ENCODE measurements at regions not wholly inside any gene's neighbourhood (a gene's known extent, or its start where the extent isn't known, plus 50 kb on each side); places are given as distances from the start of the nearest gene placed in this dataset.

DNA sequence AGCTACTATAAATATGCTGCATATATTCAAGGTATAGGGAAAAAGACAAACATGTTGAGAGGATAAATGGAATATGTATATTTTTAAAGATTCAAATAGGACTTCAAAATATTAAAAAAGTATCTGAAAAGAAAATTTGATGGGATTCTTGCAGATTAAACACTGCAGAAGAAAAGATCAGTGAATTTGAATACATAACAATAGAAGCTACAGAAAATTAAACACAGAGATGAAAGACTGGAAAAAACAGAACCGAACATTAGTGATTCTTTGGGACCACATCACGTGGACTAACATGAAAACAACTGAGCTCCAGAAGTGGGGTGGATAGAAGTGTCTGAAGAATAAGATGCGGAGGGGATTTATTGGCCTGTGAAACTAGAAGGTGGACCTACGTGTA, 217.2 kb downstream of the RFC3 start:
- Mint-ChIP-seq H3K9me3 (peaks cover 0 to 4% (median 3%) of the 10 kb centered on the region in 3 donors), H3K27me3 (no peaks in the 10 kb centered on the region), H3K36me3 (no peaks in the 10 kb centered on the region), H3K4me1 (peaks cover 0 to 6% (median 4%) of the 10 kb centered on the region in 3 donors), H3K4me3 (no peak overlapping the region), H3K27ac (no peak overlapping the region)

DNA sequence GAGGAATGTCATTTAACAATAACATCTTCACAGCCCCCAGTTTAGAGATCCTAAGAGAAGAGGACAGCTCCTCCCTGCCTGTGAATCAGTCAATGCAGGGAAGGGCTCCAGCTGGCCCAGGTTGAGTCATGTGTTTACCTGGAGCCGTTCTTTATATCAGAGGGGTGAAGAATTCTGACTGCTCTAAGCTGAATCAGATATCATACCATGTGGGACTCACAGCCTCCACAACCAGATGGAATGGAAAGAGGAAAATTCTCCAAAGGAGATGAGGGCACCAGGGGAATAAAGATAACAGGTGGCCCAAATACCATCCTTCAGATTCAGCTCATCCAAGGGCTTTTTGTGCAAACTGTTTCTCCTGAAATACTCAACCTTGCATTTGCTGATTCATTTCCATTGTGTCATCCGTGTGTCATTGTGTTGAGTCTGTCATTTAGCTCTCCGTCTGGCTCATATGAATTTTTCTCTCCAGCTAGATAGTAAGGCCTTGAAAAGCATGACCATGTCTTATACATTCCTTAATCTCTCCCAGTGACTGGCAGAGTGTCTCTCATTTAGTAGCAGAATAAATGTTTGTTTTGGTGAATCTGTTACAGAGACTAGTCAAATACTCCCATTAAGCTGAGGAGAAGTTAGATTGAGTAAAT, 217.9 kb downstream of the RFC3 start:
- H3K4me3 Mint-ChIP-seq: no peak overlapping the region
- peaks cover 0 to 4% (median 3%) of the 10 kb centered on the region in 3 donors for H3K9me3 Mint-ChIP-seq
- H3K36me3 Mint-ChIP-seq: no peaks in the 10 kb centered on the region
- no peaks in the 10 kb centered on the region for H3K27me3 Mint-ChIP-seq
- H3K4me1 Mint-ChIP-seq: peaks cover 0 to 6% (median 4%) of the 10 kb centered on the region in 3 donors
- H3K27ac Mint-ChIP-seq: no peak overlapping the region

DNA sequence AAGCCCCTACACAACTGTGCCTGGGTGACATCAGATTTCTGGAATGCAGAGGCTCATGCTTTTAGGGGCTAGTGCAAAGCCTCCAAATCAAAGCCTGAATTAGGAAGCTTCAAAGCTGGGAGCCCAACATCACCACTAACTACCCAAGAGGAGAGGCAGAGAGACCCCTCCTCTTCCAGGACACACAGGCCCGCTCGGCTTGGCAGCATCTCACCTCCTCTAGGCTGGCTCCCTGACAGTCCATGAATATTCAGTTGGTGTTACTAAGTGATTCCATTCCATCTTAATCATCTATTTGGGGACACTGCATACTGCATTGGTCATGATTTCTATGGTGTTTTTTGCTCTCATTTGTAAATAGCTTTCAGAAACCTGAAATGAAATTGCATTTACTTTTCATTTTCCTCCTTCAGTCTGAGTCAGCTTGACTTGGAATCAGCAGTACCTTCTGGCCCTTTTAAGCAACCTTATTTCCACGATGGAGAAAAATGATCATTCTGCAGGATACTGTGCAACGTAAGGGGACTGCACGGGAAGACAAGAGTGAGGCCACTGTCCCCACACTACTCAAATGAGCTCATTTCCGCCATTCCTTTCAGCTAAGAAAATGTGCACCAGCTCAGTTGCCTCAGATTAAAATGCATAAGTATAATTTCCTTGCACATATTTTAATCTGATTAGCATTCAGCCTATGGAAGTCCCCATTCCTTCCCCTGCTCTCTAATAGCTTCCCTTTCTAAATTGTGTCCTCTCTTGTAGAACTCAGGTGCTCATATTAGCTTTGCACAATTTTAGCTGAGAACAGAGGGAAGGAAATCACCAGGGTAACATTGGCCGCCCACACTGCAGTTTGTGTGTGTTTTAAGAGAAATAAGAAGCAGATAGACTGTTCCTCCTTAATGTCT, 219.9 kb downstream of the RFC3 start:
- H3K4me3 Mint-ChIP-seq: peak overlapping the region in 2 of 4 donors; percentile 13 to 41

DNA sequence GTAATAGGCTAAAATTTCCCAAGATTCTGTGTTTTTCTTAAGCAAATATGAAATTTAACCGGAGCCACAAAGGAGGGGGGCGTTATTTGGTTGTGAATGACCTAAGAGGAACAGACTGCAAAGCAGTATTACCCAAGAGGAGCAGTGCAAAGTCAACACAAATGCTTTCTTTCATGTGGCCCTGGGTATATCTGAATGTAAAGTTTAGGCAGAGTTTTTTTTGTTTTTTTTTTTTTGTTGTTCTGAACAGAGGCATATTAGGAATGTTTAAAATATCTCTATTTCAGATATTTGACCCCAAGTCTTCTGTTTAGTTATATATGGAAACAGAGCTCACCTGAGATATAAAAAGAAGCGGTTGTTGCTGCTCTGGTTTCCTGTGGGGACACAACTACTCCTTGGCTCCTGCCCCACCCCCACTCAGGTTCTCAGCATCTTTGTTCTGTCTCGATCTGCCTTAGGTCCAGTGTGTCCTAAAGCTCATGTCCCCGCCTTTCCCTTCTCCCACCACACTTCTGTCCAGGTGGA, 220.7 kb downstream of the RFC3 start:
- Mint-ChIP-seq H3K4me1 (peaks cover 0 to 6% (median 4%) of the 10 kb centered on the region in 3 donors), H3K27me3 (peaks cover 2% of the 10 kb centered on the region), H3K9me3 (peaks cover 0 to 5% (median 4%) of the 10 kb centered on the region in 3 donors), H3K27ac (no peak overlapping the region), H3K4me3 (peak overlapping the region in 2 of 4 donors; percentile 13 to 41), H3K36me3 (no peaks in the 10 kb centered on the region)

More for the DNA sequence above, 219.9 kb downstream of the RFC3 start:
- H3K9me3 Mint-ChIP-seq: peaks cover 0 to 5% (median 4%) of the 10 kb centered on the region in 3 donors
- H3K27ac Mint-ChIP-seq: no peak overlapping the region
- H3K4me1 Mint-ChIP-seq: peaks cover 0 to 6% (median 4%) of the 10 kb centered on the region in 3 donors
- H3K27me3 Mint-ChIP-seq: no peaks in the 10 kb centered on the region
- no peaks in the 10 kb centered on the region for H3K36me3 Mint-ChIP-seq

DNA sequence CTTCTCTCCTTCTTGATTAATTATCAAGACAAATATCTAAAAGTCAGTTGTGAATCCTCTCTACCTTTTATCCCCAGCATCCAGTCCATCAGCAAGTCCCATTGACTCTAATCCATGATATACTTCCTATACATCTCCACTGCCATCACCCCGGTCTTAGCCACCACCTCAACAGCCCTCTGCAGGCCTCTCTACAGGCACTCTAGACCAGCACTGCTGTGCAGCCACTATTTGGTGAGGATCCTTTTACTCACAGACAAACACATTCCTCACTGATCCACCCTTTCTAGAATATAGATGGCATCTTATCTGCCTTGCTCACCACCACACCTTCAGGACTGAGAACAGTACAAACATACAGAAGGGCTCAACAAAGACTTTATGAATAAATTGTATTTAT, 221.7 kb downstream of the RFC3 start:
- Mint-ChIP-seq H3K36me3 (no peaks in the 10 kb centered on the region), H3K4me3 (no peak overlapping the region), H3K27ac (no peak overlapping the region), H3K4me1 (peaks cover 0 to 6% (median 4%) of the 10 kb centered on the region in 3 donors), H3K27me3 (peaks cover 2% of the 10 kb centered on the region), H3K9me3 (peaks cover 0 to 5% (median 4%) of the 10 kb centered on the region in 3 donors)

DNA sequence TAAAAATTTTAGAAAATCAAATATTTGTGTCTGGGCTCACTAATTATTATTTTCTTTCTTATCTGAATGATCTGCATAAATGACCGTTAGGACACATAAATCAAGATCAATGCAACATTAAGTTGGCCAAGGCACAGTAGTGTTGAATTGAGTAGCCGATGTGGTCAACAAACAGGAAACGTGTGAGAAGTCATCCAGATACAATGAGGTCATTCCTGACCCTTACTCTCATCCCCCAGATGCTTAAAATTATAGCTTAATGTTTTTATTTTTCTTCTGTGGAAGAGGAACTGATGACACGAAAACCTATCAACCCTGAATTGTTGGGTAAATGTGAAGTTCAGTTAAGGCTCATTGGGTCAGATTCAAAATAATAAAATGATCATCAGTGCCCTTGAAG, 222.9 kb downstream of the RFC3 start:
- Mint-ChIP-seq H3K4me3 (no peak overlapping the region), H3K4me1 (peaks cover 0 to 6% (median 4%) of the 10 kb centered on the region in 3 donors), H3K36me3 (no peaks in the 10 kb centered on the region), H3K9me3 (peaks cover 0 to 5% (median 0%) of the 10 kb centered on the region in 3 donors), H3K27me3 (peaks cover 2% of the 10 kb centered on the region), H3K27ac (no peak overlapping the region)

DNA sequence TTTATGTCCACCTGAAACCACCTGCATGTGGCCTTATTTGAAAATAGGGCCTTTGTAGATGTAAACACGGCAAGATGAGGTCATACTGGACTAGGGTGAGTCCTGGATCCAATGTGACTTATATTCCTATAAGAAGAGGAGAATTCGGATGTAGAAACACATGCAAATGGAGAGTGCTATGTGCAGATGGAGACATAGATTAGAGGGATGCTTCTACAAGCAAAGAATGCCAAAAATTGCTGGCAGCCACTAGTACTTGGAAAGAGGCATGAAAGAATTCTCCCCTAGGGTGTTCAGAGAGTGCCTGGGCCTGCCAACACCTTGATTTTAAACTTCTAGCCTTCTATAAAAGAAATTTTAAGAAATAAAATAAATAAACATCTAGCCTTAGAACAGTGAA, 226.1 kb downstream of the RFC3 start:
- Mint-ChIP-seq H3K27ac (no peak overlapping the region), H3K36me3 (no peaks in the 10 kb centered on the region), H3K27me3 (peaks cover 2% of the 10 kb centered on the region), H3K9me3 (peaks cover 0 to 3% (median 3%) of the 10 kb centered on the region in 3 donors), H3K4me1 (no peaks in the 10 kb centered on the region), H3K4me3 (no peak overlapping the region)

DNA sequence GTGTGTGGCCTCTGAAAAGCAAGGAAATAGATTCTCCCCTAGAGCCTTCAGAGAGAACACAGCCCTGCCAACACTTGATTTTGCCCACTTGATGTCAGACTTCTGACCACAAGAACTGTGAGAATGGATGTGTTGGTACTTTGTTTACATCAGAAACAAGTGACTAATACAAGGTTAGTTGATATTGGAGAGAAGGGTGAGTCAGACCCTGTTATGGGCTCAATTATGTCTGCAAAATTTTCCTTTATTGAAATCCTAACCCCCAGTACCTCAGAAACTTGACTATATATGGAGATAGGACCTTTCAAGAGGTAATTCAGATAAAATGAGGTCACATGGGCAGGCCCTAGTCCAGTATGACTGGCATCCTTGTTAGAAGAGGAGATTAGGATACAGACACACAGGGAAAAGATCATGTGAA, 226.7 kb downstream of the RFC3 start:
- Mint-ChIP-seq H3K4me1 (no peaks in the 10 kb centered on the region), H3K36me3 (no peaks in the 10 kb centered on the region), H3K9me3 (peaks cover 0 to 3% (median 3%) of the 10 kb centered on the region in 3 donors), H3K27ac (no peak overlapping the region), H3K4me3 (no peak overlapping the region), H3K27me3 (peaks cover 2% of the 10 kb centered on the region)

DNA sequence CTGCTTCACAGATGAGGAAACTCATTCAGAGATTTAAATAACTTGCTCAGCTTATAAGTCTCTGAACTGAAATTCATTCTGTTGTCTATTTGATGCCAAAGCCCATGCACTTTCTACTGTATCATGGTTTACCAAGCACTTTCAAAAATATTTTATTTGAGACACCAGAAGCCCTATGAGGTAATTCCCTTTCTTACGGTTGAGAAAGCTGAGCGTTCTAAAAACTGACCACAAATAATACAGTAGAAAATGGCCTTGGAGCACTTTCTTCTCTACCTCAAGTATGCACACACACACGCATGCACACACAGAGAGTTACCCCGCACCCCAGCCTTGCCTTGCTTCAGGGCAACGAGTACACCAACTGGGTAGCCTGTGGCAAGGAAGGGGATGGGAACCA, 228.5 kb downstream of the RFC3 start:
- Mint-ChIP-seq H3K36me3 (no peaks in the 10 kb centered on the region), H3K27me3 (peaks cover 2% of the 10 kb centered on the region), H3K9me3 (peaks cover under 1 to 3% (median 3%) of the 10 kb centered on the region in 3 donors), H3K4me3 (no peak overlapping the region), H3K4me1 (no peaks in the 10 kb centered on the region), H3K27ac (no peak overlapping the region)

DNA sequence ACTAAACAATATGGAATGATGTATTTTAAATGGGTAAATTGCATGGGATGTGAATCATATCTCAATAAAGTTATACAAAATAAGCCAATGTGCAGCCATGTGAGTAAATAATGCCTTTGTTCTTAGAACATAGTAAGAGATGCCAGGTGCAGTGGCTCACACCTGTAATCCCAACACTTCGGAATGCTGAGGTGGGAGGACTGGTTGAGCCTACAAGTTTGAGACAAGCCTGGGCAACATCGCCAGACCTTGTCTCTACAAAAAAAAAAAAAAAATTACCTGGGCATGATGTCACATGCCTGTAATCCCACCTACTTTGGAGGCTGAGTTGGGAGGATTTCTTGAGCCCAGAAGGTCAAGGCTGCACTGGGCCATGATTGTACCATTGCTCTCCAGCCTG, 230.7 kb downstream of the RFC3 start:
- peaks cover 1 to 17% (median 3%) of the 10 kb centered on the region in 3 donors for H3K9me3 Mint-ChIP-seq
- no peaks in the 10 kb centered on the region for H3K27me3 Mint-ChIP-seq
- no peak overlapping the region for H3K27ac Mint-ChIP-seq
- no peak overlapping the region for H3K4me3 Mint-ChIP-seq
- no peaks in the 10 kb centered on the region for H3K36me3 Mint-ChIP-seq
- no peaks in the 10 kb centered on the region for H3K4me1 Mint-ChIP-seq

DNA sequence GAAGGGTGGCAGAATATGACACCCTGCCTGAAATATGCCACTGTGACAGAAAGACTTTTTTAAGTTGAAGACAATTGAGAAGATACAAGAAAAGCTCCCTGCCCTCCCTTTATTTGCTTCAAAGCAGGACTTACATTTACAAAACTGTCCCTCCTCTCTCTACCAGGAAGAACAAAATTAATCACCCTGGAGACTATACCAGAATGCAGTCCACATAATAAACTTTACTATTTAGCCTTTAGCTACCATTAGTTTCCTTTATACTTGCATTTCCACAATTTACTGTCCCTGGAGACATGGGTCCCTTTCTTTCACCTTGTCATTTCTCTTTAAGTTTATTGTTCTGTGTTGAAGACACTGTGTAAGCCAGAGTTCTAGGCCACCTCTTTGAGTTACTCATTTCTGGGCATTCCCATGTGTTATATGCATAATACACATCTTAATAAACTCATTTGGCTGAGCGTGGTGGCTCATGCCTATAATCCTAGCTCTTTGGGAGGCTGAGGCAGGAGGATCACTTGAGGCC, 238.8 kb downstream of the RFC3 start:
- Mint-ChIP-seq H3K27me3 (peaks cover 6% of the 10 kb centered on the region), H3K9me3 (peaks cover 0 to 13% (median 2%) of the 10 kb centered on the region in 3 donors), H3K4me1 (peaks cover 0 to 1% (median 0%) of the 10 kb centered on the region in 3 donors), H3K4me3 (no peak overlapping the region), H3K36me3 (peaks cover 1% of the 10 kb centered on the region), H3K27ac (no peak overlapping the region)

DNA sequence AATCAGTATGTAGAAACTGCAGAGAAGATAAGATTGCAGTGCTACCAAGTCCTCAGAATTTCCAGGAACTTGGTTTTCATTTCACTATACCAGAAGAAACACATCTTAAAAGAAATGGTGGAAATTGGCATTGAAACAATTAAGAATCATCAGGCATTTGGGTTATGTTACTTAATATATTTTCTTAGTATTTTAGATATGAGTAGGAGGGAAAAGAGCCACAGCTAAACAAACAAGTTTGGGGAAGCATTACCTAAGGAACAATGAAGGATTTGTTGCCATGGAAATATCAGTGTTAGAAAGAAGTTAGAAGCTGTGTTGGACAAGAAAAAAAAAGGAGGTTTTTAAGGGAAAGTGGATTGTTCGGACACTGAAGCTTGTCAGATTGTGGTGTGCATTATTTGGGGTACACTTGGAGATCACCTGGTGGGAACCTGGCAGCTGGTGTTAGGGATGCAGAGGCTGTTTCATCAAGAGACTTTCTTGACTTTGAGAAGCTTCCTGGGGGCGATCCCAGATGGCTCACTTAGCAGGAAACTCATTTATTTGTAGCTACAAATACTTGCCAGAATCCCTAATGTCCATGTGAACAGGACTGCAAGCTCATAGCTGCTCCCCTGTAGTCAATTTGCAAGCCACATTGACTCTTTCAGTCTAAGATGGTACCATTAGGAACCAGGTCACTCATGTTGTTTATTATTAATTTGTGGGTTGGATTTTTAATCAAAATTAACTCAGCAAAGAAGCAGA, 246.7 kb downstream of the RFC3 start:
- Mint-ChIP-seq H3K36me3 (peaks cover 3% of the 10 kb centered on the region), H3K27me3 (peaks cover 1% of the 10 kb centered on the region), H3K9me3 (peaks cover 0 to 2% (median 0%) of the 10 kb centered on the region in 3 donors), H3K4me1 (peaks cover 0 to 1% (median 0%) of the 10 kb centered on the region in 3 donors), H3K4me3 (no peak overlapping the region), H3K27ac (no peak overlapping the region)

DNA sequence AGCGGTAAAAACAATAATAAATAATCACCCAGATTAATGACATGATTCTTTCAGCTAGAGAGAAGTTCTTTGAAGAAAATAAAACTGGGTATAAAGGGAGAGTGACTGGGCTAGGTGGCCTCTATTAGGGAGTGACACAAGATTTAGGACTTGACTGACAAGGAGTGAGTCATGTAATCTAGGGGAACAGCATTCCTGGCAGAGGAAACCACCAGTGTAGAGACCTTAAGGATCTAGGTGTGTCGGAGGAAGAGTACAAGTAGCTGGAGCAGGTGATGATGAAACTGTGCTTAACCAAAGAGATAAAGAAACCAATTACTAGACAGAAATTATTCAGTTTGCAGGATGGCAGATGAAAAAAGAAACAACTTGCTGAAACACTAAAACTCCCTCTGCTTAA, 248.0 kb downstream of the RFC3 start:
- Mint-ChIP-seq H3K27me3 (peaks cover 1% of the 10 kb centered on the region), H3K4me1 (no peaks in the 10 kb centered on the region), H3K36me3 (peaks cover 1% of the 10 kb centered on the region), H3K4me3 (no peak overlapping the region), H3K9me3 (peaks cover 0 to 2% (median 0%) of the 10 kb centered on the region in 3 donors), H3K27ac (no peak overlapping the region)

DNA sequence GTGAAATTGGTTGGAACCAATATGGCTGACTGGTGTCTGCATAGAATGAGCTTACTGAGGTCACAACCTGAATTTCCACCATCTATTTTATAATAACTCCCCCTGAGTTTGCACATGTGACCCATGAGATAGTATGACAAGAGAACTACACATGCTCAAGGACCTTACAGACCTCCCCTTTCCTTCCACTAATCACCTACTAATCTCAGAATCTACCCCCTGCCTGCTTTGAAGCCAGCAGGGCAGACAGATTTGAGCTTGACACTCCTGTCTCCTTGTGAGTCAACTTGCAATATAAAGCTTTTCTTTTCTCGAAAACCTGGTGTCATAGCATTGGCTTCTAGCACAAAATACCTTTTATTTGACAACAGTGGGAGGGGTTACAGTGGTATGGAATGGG, 248.4 kb downstream of the RFC3 start:
- no peak overlapping the region for H3K27ac Mint-ChIP-seq
- H3K4me1 Mint-ChIP-seq: no peaks in the 10 kb centered on the region
- peaks cover 1% of the 10 kb centered on the region for H3K27me3 Mint-ChIP-seq
- no peak overlapping the region for H3K4me3 Mint-ChIP-seq
- peaks cover 0 to 2% (median 0%) of the 10 kb centered on the region in 3 donors for H3K9me3 Mint-ChIP-seq
- H3K36me3 Mint-ChIP-seq: peaks cover 1% of the 10 kb centered on the region

Measured in IgD-negative memory B cell (primary cell).